GM12878 (cell line): ENCODE measurements at regions not wholly inside any gene's neighbourhood (a gene's known extent, or its start where the extent isn't known, plus 50 kb on each side); places are given as distances from the start of the nearest gene placed in this dataset.

Source experiments
- BHLHE40 ChIP-seq, 2 experiments: fragments of 450-650 bp in 1 of 2; IDR thresholded peaks; 2 replicates each; pipeline ENCODE4 v1.6.1; 2011 to 2017; ENCODE audit warnings: low read depth in 2 of 2, borderline replicate concordance in 1 of 2, improper control_type of control experiment in 1 of 2, low read length in 1 of 2, mild to moderate bottlenecking in 1 of 2
- CHD2 ChIP-seq: IDR thresholded peaks from 2 replicates; pipeline ENCODE4 v1.6.1; 2011; ENCODE audit warnings: low read depth, low read length, improper control_type of control experiment, borderline replicate concordance
- POLR2A ChIP-seq: IDR thresholded peaks from 2 replicates; pipeline ENCODE4 v1.6.1; 2011; ENCODE audit warnings: low read depth, mild to moderate bottlenecking, low read length

DNA sequence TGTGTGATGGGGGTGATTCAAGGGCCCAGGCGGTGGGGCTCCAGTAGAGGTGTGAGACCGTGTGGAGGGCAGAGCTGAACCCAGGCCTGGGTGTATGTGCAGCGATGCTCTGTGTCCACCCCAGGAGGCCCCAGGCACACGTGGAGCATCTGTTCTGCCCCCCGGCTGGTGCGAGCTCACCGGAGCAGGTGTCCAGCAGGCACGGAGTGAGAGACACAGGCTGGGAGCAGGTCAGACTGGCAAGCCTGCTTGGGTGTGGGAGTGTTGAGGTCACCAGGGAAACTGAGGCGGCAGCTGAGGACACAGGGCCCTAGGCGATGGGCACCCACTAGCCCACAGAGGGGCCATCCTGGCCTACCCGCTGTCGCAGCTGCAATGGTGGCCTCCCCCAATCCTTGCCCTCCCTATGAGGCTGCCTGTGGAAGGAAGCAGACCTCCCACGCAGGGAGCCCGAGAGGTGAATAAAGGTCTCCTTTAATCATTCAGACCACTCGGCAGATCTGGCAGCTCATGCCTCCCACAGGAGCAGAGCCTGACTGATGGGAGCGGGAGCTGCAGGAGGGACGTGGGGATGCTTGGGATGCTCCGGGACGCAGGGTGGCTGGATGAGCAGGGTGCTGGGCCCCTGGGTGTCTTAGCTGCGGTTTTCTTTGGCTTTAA lies 1165.1 kb downstream of the BRD1 start:
- TF ChIP-seq BHLHE40 (IDR thresholded peaks at IDR 0.05; ENCODE audit: borderline replicate concordance in 1 of 2, low read depth in 2 of 2, low read length in 1 of 2) (no peak), POLR2A (no peak), CHD2 (no peak)
